Fibroblast of lung (primary cell): ENCODE measurements at regions not wholly inside any gene's neighbourhood (a gene's known extent, or its start where the extent isn't known, plus 50 kb on each side); places are given as distances from the start of the nearest gene placed in this dataset.
A peak's percentile ranks its signal among the peaks of the same experiment; 100 is the strongest.

ENCODE experiments used
- DNase-seq, 2 donors: peaks; one replicate each; pipeline versions ENCODE4 v3.0.0 to v3.0.0-alpha.2; 2010; ENCODE audit warnings: low read depth in 2 of 2
- H2AFZ ChIP-seq: 2 replicates; pipeline ENCODE4 v1.5.1; 2012; ENCODE audit warnings: low read length, control low read depth, inconsistent platforms
- H3K27ac ChIP-seq: 2 replicates; pipeline ENCODE4 v1.5.1; 2011; ENCODE audit warnings: low read length, control low read depth; ENCODE audit not compliant: insufficient read depth
- H3K27me3 ChIP-seq: 2 replicates; pipeline ENCODE4 v1.5.1; 2011; ENCODE audit warnings: mild to moderate bottlenecking, low read length; ENCODE audit not compliant: control insufficient read depth, insufficient read depth
- H3K36me3 ChIP-seq: 2 replicates; pipeline ENCODE4 v1.5.1; 2011; ENCODE audit warnings: low read length; ENCODE audit not compliant: control insufficient read depth, insufficient read depth
- H3K4me1 ChIP-seq: 2 replicates; pipeline ENCODE4 v1.5.1; 2011; ENCODE audit warnings: low read length; ENCODE audit not compliant: control insufficient read depth, insufficient read depth; ENCODE audit errors: extremely low read depth
- H3K4me2 ChIP-seq: 2 replicates; pipeline ENCODE4 v1.5.1; 2011; ENCODE audit warnings: low read length, control low read depth; ENCODE audit not compliant: insufficient read depth; ENCODE audit errors: extremely low read depth
- H3K4me3 ChIP-seq, 4 experiments: fragments of 200-600 bp in 1 of 4; sonication (generic) in 1 of 4; replicated peaks in 1 of 4; 2 replicates each; pipeline ENCODE4 v1.5.1; 2011 to 2016; ENCODE audit warnings: low read length in 4 of 4, low read depth in 3 of 4, mild to moderate bottlenecking in 3 of 4, control low read depth in 2 of 4, inconsistent platforms in 1 of 4, mixed read lengths in 1 of 4; ENCODE audit not compliant: insufficient read depth in 1 of 4; ENCODE audit errors: control extremely low read depth in 1 of 4
- H3K79me2 ChIP-seq: 2 replicates; pipeline ENCODE4 v1.5.1; 2012; ENCODE audit warnings: mild to moderate bottlenecking, low read length, inconsistent platforms; ENCODE audit not compliant: control insufficient read depth, insufficient read depth
- H3K9ac ChIP-seq: 2 replicates; pipeline ENCODE4 v1.5.1; 2011; ENCODE audit warnings: mild to moderate bottlenecking, low read length, control low read depth; ENCODE audit not compliant: insufficient read depth
- H3K9me3 ChIP-seq: 2 replicates; pipeline ENCODE4 v1.5.1; 2012; ENCODE audit warnings: low read depth, low read length; ENCODE audit not compliant: control insufficient read depth, insufficient read depth
- H4K20me1 ChIP-seq: 2 replicates; pipeline ENCODE4 v1.5.1; 2011; ENCODE audit warnings: low read length; ENCODE audit not compliant: control insufficient read depth, insufficient read depth; ENCODE audit errors: extremely low read depth
- EZH2 ChIP-seq: IDR thresholded peaks from 2 replicates; pipeline ENCODE4 v1.5.1; 2012; ENCODE audit warnings: low read length, control low read depth, mild to moderate bottlenecking; ENCODE audit errors: missing control alignments
- TF ChIP-seq, protein P1 (sequence below), 2 donors: IDR thresholded peaks in 1 of 2; conservative IDR thresholded peaks in 1 of 2; 1 replicate in 1 of 2; 2 replicates in 1 of 2; pipeline ENCODE4 v1.5.1; 2011 to 2012; ENCODE audit warnings: low read length in 2 of 2, control low read depth in 1 of 2, inconsistent platforms in 1 of 2, low read depth in 1 of 2, mild to moderate bottlenecking in 1 of 2

DNA sequence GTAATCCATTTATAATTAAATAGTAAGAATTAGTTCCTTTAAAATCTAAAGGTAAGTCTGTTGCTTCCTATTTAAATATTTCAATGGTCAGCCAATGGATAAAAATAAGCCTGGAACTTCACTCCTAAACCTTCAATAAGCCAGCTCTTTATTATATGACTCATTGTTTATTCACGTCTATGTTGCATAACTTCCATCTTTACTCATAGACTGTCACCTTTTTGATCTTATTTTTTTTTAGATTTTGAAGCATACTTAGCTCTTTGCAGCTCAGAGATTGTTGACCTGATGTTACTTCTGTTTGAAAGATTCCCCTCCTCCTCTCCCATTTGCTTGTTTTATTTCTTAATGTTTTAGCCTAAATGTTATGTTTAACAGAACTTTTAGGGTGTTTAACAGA is 1571.2 kb upstream of the RAG2 start:
- H3K4me3 ChIP-seq = no peak overlapping the region
- no peaks in the 10 kb centered on the region for H3K79me2 ChIP-seq
- H3K9me3 ChIP-seq = no peaks in the 10 kb centered on the region
- no peaks in the 10 kb centered on the region for H4K20me1 ChIP-seq
- no peak overlapping the region for H3K27ac ChIP-seq
- TF ChIP-seq, protein P1, sequence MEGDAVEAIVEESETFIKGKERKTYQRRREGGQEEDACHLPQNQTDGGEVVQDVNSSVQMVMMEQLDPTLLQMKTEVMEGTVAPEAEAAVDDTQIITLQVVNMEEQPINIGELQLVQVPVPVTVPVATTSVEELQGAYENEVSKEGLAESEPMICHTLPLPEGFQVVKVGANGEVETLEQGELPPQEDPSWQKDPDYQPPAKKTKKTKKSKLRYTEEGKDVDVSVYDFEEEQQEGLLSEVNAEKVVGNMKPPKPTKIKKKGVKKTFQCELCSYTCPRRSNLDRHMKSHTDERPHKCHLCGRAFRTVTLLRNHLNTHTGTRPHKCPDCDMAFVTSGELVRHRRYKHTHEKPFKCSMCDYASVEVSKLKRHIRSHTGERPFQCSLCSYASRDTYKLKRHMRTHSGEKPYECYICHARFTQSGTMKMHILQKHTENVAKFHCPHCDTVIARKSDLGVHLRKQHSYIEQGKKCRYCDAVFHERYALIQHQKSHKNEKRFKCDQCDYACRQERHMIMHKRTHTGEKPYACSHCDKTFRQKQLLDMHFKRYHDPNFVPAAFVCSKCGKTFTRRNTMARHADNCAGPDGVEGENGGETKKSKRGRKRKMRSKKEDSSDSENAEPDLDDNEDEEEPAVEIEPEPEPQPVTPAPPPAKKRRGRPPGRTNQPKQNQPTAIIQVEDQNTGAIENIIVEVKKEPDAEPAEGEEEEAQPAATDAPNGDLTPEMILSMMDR (conservative IDR thresholded peaks at IDR 0.05 in 1 of 2, IDR thresholded peaks at IDR 0.05 in 1 of 2; ENCODE audit: low read depth in 1 of 2, low read length in 2 of 2) = no peak
- TF ChIP-seq EZH2 = no peak
- no peak overlapping the region for H3K4me2 ChIP-seq
- DNase-seq = peak; percentile 67 to 76
- H3K9ac ChIP-seq = no peak overlapping the region
- H2AFZ ChIP-seq = no peak overlapping the region
- H3K27me3 ChIP-seq = no peaks in the 10 kb centered on the region
- H3K36me3 ChIP-seq = no peaks in the 10 kb centered on the region
- no peaks in the 10 kb centered on the region for H3K4me1 ChIP-seq

DNA sequence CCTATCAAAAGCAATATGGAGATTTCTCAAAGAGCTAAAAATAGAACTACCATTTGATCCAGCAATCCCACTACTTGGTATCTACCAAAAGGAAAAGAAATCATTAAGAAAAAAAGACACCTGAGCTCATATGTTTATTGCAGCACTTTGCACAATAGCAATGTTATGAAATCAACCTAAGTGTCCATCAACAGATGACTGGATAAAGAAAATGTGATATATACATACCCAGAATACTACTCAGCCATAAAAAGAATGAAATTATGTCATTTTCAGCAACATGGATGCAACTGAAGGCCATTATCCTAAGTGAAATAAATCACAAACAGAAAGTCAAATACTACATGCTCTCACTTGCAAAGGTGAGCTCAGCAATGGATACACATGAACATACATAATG is 1565.5 kb upstream of the RAG2 start:
- Histone ChIP-seq H3K4me1 (no peaks in the 10 kb centered on the region), H3K9ac (no peak overlapping the region), H2AFZ (no peak overlapping the region), H3K4me2 (no peak overlapping the region), H3K27me3 (no peaks in the 10 kb centered on the region), H3K36me3 (no peaks in the 10 kb centered on the region), H3K27ac (no peak overlapping the region), H3K4me3 (no peak overlapping the region), H4K20me1 (no peaks in the 10 kb centered on the region), H3K9me3 (no peaks in the 10 kb centered on the region), H3K79me2 (no peaks in the 10 kb centered on the region)
- no peak for DNase-seq
- TF ChIP-seq EZH2 = no peak
- TF ChIP-seq, protein P1 (conservative IDR thresholded peaks at IDR 0.05 in 1 of 2, IDR thresholded peaks at IDR 0.05 in 1 of 2; ENCODE audit: low read depth in 1 of 2, low read length in 2 of 2) = no peak

DNA sequence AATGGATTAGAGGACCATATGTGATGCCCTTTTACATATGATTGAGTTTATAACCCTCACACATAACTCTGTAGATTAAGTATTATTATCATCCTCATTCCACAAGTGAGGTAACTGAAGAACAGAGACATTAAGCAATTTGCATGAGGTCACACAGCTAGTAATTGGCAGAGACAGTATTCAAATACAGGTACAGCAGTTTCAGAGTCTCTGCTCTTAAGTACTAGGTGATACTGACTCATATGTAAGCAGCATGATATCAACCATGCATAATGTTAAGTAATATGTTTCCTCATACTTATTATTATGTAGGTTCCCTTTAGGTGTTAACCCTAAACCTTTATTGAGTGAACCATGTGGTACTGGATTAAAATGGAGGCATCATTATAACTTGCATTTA is 1562.4 kb upstream of the RAG2 start:
- Histone ChIP-seq H3K4me1 (no peaks in the 10 kb centered on the region), H3K27ac (no peak overlapping the region), H3K4me3 (no peak overlapping the region), H3K4me2 (no peak overlapping the region), H4K20me1 (no peaks in the 10 kb centered on the region), H3K79me2 (no peaks in the 10 kb centered on the region), H3K27me3 (no peaks in the 10 kb centered on the region), H2AFZ (no peak overlapping the region), H3K9me3 (no peaks in the 10 kb centered on the region), H3K9ac (no peak overlapping the region), H3K36me3 (no peaks in the 10 kb centered on the region)
- no peak for DNase-seq
- TF ChIP-seq, protein P1 (conservative IDR thresholded peaks at IDR 0.05 in 1 of 2, IDR thresholded peaks at IDR 0.05 in 1 of 2; ENCODE audit: low read depth in 1 of 2, low read length in 2 of 2) = no peak
- TF ChIP-seq EZH2 = no peak
